HUDEP-2 (cell line): ENCODE measurements at regions not wholly inside any gene's neighbourhood (a gene's known extent, or its start where the extent isn't known, plus 50 kb on each side); places are given as distances from the start of the nearest gene placed in this dataset.
"Not testable (repeated sequence)": the region's sequence is repeated elsewhere in the genome, so short reads cannot be mapped to it uniquely, and the experiment has no call there.

Source experiments
- DNase-seq, 76 experiments: peaks; one replicate each; lab custom pipeline; 2025; ENCODE audit not compliant: unreplicated experiment in 76 of 76; lab: John Stamatoyannopoulos, UW

DNA sequence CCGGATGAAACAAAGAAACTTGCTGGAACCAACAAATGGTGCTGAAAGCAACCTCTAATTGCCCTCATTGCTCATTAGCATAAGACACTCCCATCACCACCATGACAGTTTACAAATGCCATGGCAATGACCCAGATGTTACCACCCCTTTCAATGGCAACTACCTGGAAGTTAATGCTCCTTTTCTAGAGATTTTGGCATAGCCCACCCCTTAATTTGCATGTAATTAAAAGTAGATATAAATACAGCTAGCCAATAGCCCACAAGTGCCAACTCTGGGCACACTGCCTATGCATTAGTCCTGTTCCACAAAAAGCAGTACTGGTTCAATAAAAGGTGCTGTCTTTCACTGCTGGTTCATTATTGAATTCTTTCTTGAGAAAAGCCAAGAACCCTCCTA lies 410.3 kb upstream of the PPP1R2C start:
- DNase-seq = no peak

- DNase-seq = no peak
Observed at GRCh38 chrX:43211570-43211969, 433.6 kb upstream of the PPP1R2C start.

GRCh38 chrX:43218198-43218597 lies 437.9 kb upstream of the MAOA start:
- DNase-seq = no peak

- DNase-seq = no peak
Observed at GRCh38 chrX:43224496-43224895, 431.6 kb upstream of the MAOA start.

DNA sequence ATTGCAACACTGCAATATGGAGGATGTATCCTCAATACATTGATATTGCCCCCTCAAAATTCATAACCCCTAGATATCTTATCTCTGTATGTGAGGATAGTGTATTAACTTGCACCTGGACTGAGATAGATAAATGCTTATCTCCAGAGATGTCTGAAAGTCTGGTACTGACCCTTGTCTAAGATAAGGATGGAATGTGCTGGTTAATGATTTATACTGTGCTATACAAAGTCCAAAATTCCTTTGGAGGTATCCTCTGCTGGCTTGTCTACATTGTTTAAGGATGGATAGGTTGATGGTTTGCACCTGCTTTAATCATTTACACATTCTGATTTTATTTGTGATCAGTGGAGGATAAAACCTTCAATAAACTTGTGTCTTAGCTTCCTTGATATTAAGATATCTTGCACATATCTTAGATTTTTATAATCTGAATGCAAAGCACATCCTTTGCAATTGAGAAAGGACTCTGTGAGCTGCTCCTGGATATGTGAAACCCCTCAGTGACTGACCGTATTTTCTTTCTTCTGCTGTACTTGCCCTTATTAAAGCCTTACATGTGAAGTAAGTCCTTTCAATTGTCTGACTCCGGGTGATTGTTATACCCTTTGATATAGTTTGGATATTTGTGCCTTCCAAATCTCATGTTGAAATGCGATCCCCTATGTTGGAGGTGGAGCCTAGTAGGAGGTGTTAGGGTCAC lies 430.3 kb upstream of the MAOA start:
- DNase-seq = no peak

DNA sequence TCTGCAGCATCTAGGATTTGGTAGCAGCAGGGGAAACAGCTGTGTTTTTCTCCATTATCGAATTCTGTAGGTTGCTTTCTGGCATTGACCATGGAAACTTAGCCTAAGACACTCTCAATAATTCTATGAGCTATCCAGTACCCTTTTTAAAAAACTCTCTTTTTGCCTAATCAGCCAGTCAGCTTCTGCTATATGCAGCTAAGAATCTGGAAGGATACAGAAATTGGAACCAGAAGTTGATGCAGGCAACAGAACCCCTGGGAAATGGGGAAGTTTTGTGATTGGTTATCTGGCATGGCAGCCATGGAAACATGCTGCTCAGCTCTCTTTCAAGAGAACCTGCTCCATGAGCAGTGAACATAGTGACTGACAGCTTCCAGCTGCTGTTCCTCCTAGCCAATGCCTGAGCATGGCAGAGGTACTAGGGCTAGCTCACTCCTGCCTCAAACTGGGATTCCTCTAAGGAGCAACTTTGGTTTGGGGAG lies 417.6 kb upstream of the MAOA start:
- no peak for DNase-seq

GRCh38 chrX:43239356-43239755 lies 416.7 kb upstream of the MAOA start:
- DNase-seq = no peak

- DNase-seq = no peak
Observed at GRCh38 chrX:43255596-43255995, 400.5 kb upstream of the MAOA start.

DNA sequence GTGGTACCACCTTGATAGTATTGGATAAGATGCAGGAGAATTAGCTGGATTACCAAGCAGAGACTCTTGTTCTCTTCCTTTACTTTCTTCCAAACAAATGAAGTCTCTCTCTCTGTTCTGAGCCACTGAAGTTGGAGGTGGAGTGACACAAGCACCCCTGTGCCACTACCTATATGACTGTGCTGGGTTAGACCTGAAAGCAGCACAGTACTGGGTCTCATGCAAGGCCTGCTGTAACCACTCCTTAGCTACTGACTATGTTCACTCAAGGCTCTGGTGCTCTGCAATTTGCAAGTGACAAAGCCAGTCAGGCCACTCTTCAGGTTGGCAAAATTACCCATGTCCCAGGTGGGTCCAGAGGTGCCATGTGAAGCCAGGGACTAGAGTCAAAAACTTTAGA lies 389.6 kb upstream of the MAOA start:
- no peak for DNase-seq

GRCh38 chrX:43267652-43268051 lies 388.4 kb upstream of the MAOA start:
- no peak for DNase-seq

DNA sequence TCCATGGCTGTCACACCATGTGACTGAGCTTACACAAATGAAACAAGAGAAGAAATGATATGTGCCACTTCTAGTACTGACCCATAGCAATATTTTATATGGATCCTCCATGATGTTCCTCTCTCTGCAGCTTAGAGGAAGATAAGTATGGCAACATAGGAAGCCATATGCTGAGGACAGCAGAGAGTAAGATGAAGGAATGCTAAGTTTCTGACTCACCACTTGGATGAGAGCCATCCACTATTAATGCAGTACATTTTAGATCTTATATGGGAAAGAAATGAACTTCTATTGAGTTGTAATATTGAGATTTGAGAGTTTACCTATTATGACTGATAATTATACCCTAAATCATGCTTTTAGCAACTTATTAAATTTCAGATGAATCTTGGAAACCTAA lies 386.9 kb upstream of the MAOA start:
- DNase-seq = no peak

DNA sequence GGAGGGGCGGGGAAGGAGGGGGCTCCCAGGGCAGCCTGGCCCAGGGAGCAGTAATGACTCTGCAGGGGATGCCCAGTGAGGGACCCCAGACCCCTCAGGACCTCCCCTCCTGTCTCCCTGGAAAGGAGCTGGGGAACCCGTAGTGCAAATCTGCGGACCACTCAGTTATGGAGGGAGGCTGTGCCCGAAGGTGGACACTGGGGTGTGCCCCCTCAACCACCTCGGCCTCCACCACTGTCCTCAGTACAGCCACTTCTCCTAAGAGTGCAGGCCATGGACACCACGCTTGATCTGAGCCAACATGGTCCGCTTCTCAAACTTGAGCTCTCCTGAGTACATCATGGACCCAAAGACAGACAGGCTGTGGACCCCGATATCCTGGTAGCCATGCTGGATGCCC lies 378.2 kb upstream of the MAOA start:
- DNase-seq = no peak

DNA sequence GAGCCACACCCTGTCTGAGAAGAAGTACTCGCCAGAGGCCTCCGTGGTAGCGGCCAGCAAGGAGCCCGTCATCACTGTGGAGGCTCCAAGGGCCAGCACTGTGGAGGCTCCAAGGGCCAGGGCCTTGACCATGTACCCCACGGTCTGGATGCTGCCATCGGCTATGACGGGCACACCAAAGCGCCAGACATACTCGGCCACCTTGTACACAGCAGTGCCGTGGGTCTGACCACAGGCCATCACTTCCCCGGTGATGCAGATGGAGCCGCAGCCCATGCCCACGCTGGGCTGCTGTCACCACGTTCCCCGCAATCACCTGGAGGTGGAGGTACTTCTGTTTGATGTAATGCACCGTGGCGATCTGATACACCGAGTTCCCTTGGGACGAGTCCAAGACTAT lies 377.7 kb upstream of the MAOA start:
- no peak for DNase-seq

DNA sequence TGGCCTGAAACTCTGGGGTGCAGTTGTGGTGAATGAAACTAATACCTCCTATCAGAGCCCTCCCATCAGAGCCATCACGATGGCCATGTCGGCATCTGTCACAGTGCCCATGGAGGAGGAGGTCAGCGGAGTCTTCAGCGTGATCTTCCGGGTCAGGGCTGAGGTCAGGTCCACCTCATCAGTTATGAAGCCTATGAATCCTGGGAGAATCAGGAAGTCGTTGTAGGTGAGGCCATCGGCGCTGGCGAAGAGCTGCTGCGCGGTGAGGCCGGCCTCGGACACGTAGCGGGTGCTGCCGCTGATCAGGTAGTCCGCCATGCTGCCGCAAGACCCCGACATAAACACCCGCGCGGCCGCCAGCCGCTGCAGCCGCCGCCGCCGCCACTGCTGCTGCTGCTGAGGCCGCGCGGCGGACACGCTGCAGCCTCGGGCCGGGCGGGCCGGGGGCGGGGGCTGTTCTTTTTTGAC lies 376.7 kb upstream of the MAOA start:
- no peak for DNase-seq

DNA sequence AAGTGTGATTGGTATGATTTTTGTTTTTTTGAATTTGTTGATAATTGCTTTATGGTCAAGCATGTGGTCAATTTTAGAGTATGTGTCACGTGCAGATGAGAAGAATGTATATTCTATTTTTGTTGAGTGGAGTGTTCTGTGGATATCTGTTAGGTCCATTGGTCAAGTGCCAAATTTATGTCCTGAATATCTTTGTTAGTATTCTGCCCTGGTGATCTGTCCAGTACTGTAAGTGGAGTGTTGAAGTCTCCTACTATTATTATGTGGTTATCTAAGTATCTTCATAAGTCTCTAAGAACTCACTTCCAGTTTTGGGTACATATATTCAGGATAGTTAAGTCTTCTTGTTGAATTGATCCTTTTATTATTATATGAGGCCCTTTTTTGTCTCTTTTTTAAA lies 372.9 kb upstream of the MAOA start:
- no peak for DNase-seq

GRCh38 chrX:43311625-43312024 lies 344.5 kb upstream of the MAOA start:
- DNase-seq = not testable (repeated sequence)

DNA sequence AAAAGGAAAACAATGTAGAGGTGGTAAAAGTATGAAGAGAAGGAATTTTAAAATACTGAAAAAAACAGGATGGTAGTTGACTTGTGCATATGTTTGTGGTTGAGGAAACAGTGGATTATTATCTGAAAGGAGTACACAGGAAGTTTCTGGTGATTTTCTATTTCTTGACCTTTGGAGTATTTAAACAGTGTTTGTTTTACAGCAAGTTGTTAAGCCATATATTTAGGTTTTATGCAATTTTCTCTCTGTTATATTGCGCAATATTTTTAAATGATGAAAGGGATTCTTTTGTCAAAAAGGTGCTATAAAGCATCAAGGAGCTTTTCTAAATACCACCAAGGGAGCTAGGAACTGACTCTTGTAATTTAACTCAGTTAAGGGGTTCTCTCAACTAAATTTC lies 343.1 kb upstream of the MAOA start:
- no peak for DNase-seq

DNA sequence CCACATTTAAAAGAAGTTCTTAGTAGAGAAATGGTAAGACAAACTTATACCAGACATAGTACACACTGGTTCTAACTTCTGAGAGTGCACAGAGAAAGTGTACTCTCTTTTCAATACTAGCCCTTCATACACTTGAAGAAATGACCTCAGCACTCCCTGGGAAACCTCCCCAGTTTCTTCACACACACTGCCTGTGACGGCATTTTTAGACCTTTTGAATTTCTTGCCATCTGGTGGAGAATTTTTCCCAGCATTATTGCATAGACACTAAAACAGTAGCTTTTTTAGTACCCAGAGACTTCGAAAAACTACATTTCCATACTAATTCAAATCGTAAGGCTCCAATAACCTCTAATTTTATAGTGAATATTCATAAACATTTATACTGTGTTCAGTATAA lies 341.6 kb upstream of the MAOA start:
- no peak for DNase-seq

DNA sequence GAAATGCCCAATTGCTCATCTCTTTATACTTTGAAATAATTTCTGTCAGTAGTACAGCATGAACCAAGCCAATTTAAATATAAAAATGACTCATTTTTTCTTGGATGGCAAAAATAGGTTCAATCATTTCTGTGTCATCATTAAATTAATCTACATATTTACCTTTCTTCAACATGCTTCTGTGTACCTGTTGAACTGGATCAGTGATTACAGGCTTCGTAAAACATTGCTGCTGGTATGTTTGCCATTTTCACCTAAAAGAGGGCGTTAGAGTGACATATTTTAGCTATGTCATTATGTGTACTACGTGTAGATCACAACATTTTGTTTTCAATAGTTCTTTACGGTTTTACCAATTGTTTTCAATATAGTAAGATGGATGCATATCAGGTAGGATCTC lies 340.5 kb upstream of the MAOA start:
- DNase-seq = no peak

- no peak for DNase-seq
Observed at GRCh38 chrX:43316146-43316545, 340.0 kb upstream of the MAOA start.

DNA sequence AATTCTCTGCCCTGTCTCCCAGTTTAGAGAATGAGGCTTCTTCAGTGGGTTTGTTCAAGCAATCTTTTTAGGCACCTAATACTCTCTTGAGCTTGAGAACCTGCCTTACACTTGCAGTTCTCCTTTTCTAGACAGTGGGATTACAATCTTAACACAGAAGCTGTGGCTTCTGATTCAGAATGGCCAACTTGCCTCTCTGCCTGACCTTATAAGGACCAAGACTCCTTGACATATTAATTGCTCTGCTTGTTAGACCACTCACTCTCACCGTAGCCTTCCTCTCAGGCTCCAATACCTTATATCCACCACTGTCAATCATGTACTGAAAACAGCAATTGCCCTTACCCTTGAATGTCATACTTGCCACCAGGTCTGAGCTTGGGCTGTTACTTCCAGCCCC lies 338.7 kb upstream of the MAOA start:
- DNase-seq = no peak

- peak in 9 of 76 experiments; percentile 0 to 19 (median 5) for DNase-seq
Observed at GRCh38 chrX:43328358-43328946, 327.6 kb upstream of the MAOA start.

- DNase-seq = no peak
Observed at GRCh38 chrX:43333543-43333942, 322.6 kb upstream of the MAOA start.
